Chondrocyte (in vitro differentiated cells): ENCODE measurements at regions not wholly inside any gene's neighbourhood (a gene's known extent, or its start where the extent isn't known, plus 50 kb on each side); places are given as distances from the start of the nearest gene placed in this dataset.

Source experiments
- DNase-seq: peaks from one replicate; pipeline ENCODE4 v3.0.0; 2021; ENCODE audit warnings: mixed read lengths, low spot score
- H3K27ac Mint-ChIP-seq: one replicate; pipeline ENCODE4 v1.8.0; 2021; ENCODE audit warnings: mild to moderate bottlenecking, moderate library complexity, mixed read lengths; ENCODE audit not compliant: unreplicated experiment
- H3K27me3 Mint-ChIP-seq: 2 replicates; pipeline ENCODE4 v1.8.0; 2021; ENCODE audit warnings: low read depth, mixed read lengths
- H3K36me3 Mint-ChIP-seq: 2 replicates; pipeline ENCODE4 v1.8.0; 2021; ENCODE audit warnings: low read depth, mixed read lengths
- H3K4me1 Mint-ChIP-seq: 2 replicates; pipeline ENCODE4 v1.8.0; 2021; ENCODE audit warnings: low read depth, mild to moderate bottlenecking, mixed read lengths
- H3K4me3 Mint-ChIP-seq: one replicate; pipeline ENCODE4 v1.8.0; 2021; ENCODE audit warnings: mild to moderate bottlenecking, moderate library complexity, mixed read lengths; ENCODE audit not compliant: unreplicated experiment
- H3K9me3 Mint-ChIP-seq: 2 replicates; pipeline ENCODE4 v1.8.0; 2021; ENCODE audit warnings: low read depth, mixed read lengths
- CTCF ChIP-seq: fragments of 200-600 bp; sonication (generic); IDR thresholded peaks from 2 replicates; pipeline ENCODE4 v1.5.0; 2021; ENCODE audit warnings: antibody characterized with exemption, mild to moderate bottlenecking, moderate library complexity

- H3K4me3 Mint-ChIP-seq: no peak overlapping the region
- peaks cover 14% of the 10 kb centered on the region for H3K9me3 Mint-ChIP-seq
- no peaks in the 10 kb centered on the region for H3K4me1 Mint-ChIP-seq
- no peaks in the 10 kb centered on the region for H3K36me3 Mint-ChIP-seq
- TF ChIP-seq CTCF: no peak
- H3K27ac Mint-ChIP-seq: no peak overlapping the region
- DNase-seq: no peak
- no peaks in the 10 kb centered on the region for H3K27me3 Mint-ChIP-seq
These were observed 219.4 kb downstream of the SOD2 start for GRCh38 chr6:159473475-159474263.

- no peak overlapping the region for H3K4me3 Mint-ChIP-seq
- no peaks in the 10 kb centered on the region for H3K36me3 Mint-ChIP-seq
- H3K27me3 Mint-ChIP-seq: peaks cover 2% of the 10 kb centered on the region
- no peak overlapping the region for H3K27ac Mint-ChIP-seq
- DNase-seq: no peak
- H3K9me3 Mint-ChIP-seq: peaks cover 9% of the 10 kb centered on the region
- no peaks in the 10 kb centered on the region for H3K4me1 Mint-ChIP-seq
- TF ChIP-seq CTCF: no peak
These were observed 222.6 kb downstream of the SOD2 start for GRCh38 chr6:159470397-159470796.

- Mint-ChIP-seq H3K36me3 (no peaks in the 10 kb centered on the region), H3K4me3 (no peak overlapping the region)
These were observed 223.6 kb downstream of the SOD2 start for GRCh38 chr6:159469443-159469842.

GRCh38 chr6:159468994-159469393 is 224.0 kb downstream of the SOD2 start:
- Mint-ChIP-seq H3K9me3 (peaks cover 9% of the 10 kb centered on the region), H3K36me3 (no peaks in the 10 kb centered on the region), H3K27ac (no peak overlapping the region), H3K4me3 (no peak overlapping the region), H3K27me3 (peaks cover 2% of the 10 kb centered on the region), H3K4me1 (no peaks in the 10 kb centered on the region)
- TF ChIP-seq CTCF: no peak
- DNase-seq: no peak

More at GRCh38 chr6:159469443-159469842, 223.6 kb downstream of the SOD2 start:
- Mint-ChIP-seq H3K27ac (no peak overlapping the region), H3K27me3 (peaks cover 2% of the 10 kb centered on the region), H3K9me3 (peaks cover 9% of the 10 kb centered on the region), H3K4me1 (no peaks in the 10 kb centered on the region)
- DNase-seq: no peak
- TF ChIP-seq CTCF: no peak

- no peak for DNase-seq
- no peak overlapping the region for H3K4me3 Mint-ChIP-seq
- H3K27ac Mint-ChIP-seq: no peak overlapping the region
- H3K36me3 Mint-ChIP-seq: no peaks in the 10 kb centered on the region
- TF ChIP-seq CTCF: no peak
- no peaks in the 10 kb centered on the region for H3K4me1 Mint-ChIP-seq
- peaks cover 8% of the 10 kb centered on the region for H3K9me3 Mint-ChIP-seq
- H3K27me3 Mint-ChIP-seq: peaks cover 2% of the 10 kb centered on the region
These were observed 225.5 kb downstream of the SOD2 start for GRCh38 chr6:159467473-159468041.
